Testis (tissue), 2 donors: ENCODE measurements at regions not wholly inside any gene's neighbourhood (a gene's known extent, or its start where the extent isn't known, plus 50 kb on each side); places are given as distances from the start of the nearest gene placed in this dataset.

Experiments
- CTCF ChIP-seq, 3 experiments: fragments of 450-650 bp in 2 of 3; fragments of 200-600 bp in 1 of 3; sonication (generic) in 1 of 3; IDR thresholded peaks; one replicate each; pipeline ENCODE4 v1.5.1; 2016 to 2019; ENCODE audit warnings: antibody characterized with exemption in 3 of 3, mild to moderate bottlenecking in 2 of 3, moderate library complexity in 1 of 3
- POLR2A ChIP-seq: fragments of 450-650 bp; IDR thresholded peaks from one replicate; pipeline ENCODE4 v1.6.1; 2017; ENCODE audit warnings: antibody characterized with exemption, mild to moderate bottlenecking, moderate library complexity

GRCh38 chr3:30511524-30512251 is 94.7 kb upstream of the TGFBR2 start:
- TF ChIP-seq CTCF (IDR thresholded peaks at IDR 0.05) (no peak), POLR2A (no peak)
